Activated naive CD8-positive, alpha-beta T cell treated with anti-CD3 and anti-CD28 coated beads, Interleukin-2, amount 10 ng/mL, durations not matched to agents 7 days and 5 days (primary cell): ENCODE measurements at regions not wholly inside any gene's neighbourhood (a gene's known extent, or its start where the extent isn't known, plus 50 kb on each side); places are given as distances from the start of the nearest gene placed in this dataset.
"Not testable (repeated sequence)": the region's sequence is repeated elsewhere in the genome, so short reads cannot be mapped to it uniquely, and the experiment has no call there.

Experiments used
- ATAC-seq: fragments of 150-1000 bp; cut with Tn5 transposase; one replicate; pipeline ENCODE4 v1.10.0; 2021; ENCODE audit warnings: low read depth, moderate library complexity
- POLR2A ChIA-PET: fragments of 350-600 bp; sonication (Branson Sonifier 250); formaldehyde crosslinking; loops from one replicate; lab custom pipeline; 2021; ENCODE audit warnings: antibody characterized with exemption; lab: Charles Lee
- DNase-seq: peaks from one replicate; pipeline ENCODE4 v3.0.0; 2021
- H3K27ac Mint-ChIP-seq: one replicate; pipeline ENCODE4 v1.8.0; 2022; ENCODE audit warnings: mild to moderate bottlenecking, mixed read lengths
- H3K27me3 Mint-ChIP-seq: one replicate; pipeline ENCODE4 v1.8.0; 2022; ENCODE audit warnings: mild to moderate bottlenecking, moderate library complexity, mixed read lengths
- H3K36me3 Mint-ChIP-seq: one replicate; pipeline ENCODE4 v1.8.0; 2021; ENCODE audit warnings: mild to moderate bottlenecking, mixed read lengths
- H3K4me1 Mint-ChIP-seq: one replicate; pipeline ENCODE4 v1.8.0; 2021; ENCODE audit warnings: mixed read lengths
- H3K4me3 Mint-ChIP-seq: one replicate; pipeline ENCODE4 v1.8.0; 2022; ENCODE audit warnings: mild to moderate bottlenecking, moderate library complexity, mixed read lengths
- H3K9me3 Mint-ChIP-seq: one replicate; pipeline ENCODE4 v1.8.0; 2021; ENCODE audit warnings: mixed read lengths

DNA sequence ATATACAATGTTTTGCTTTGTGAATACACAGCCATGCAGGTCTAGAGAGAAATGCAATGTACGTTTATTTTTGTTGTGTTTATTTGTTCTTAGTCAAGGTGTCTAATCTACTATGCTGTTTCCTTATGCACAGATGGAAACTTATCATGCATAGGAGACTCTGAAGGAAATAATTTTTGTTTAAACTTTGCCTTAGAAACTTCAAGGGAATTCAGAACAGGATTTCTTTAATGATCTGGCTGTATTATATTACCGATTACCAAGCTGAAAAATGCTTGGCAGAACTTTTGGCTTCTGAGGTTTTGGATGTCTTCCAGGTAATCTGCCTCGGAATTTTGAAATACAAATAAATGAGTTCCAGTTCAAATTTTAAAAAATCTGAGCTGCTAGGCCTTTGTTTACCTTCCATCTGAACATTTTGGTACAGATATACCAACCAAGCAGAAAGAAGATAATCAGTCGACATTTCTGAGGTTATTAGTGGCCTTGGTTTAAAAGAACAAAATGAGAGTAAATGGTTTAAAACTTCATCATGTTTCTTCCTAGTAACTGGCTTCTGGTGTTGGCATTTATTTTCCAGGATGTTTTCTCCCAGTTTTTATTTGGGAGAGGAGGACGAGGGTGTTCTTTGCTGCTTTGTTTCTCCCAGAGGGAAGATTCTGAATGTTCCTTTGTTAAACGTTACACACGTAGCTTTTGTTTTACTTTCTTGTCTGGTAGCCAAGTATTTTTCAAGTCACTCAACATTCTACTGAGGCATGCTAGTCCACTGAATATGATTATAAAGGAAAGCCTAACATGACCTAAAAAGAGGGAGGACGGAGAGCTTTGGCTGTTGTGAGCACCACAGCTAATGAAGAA lies 421.8 kb upstream of the TBL1XR1 start:
- Mint-ChIP-seq H3K36me3 (peaks cover 5% of the 10 kb centered on the region), H3K27me3 (no peaks in the 10 kb centered on the region), H3K27ac (no peak overlapping the region), H3K9me3 (no peaks in the 10 kb centered on the region), H3K4me1 (peaks cover 10% of the 10 kb centered on the region), H3K4me3 (no peak overlapping the region)
- DNase-seq = no peak
- POLR2A ChIA-PET = no interaction called here
- no peak for ATAC-seq

DNA sequence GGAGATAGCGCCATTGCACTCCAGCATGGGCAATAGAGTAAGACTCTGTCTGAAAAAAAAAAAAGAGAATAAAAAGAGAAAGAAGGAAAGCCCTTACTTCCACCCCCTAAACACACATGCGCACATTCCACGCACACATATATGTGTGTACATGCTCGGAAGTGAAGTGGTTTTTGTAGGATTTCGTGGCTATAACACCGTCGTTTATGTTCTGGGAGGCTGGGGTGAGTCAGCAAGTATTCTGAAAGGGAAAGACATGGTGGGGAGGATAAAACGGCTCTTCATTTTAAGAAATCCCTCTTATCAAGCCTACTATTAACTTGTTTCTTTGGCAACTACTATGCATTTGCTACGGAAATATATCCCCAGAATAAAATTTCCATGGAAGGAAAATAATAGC lies 422.8 kb upstream of the TBL1XR1 start:
- POLR2A ChIA-PET = no interaction called here
- H3K27me3 Mint-ChIP-seq = no peaks in the 10 kb centered on the region
- H3K4me1 Mint-ChIP-seq = peaks cover 7% of the 10 kb centered on the region
- no peaks in the 10 kb centered on the region for H3K9me3 Mint-ChIP-seq
- ATAC-seq (no peak), DNase-seq (no peak)
- no peak overlapping the region for H3K27ac Mint-ChIP-seq
- no peak overlapping the region for H3K4me3 Mint-ChIP-seq
- H3K36me3 Mint-ChIP-seq = peaks cover 2% of the 10 kb centered on the region

DNA sequence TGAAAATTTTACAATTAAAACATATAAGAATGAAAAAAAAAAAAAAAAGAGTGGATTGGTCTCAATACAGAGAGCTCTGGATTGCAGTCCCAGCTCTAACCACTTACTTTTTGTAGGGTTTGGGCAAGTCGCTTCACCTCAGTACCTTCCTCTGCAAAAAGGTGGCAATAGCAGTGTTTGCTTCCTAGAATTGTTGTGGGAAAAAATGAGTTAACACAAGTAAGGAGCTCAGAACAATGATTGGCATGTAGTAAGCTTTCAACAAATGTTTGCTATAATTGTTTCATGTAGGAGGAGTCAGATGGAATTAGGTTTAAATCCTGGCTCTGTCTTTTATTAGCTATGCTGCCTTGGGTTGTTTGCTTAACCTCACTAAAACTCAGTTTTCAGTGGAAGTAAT lies 425.2 kb upstream of the TBL1XR1 start:
- no peak overlapping the region for H3K4me3 Mint-ChIP-seq
- H3K36me3 Mint-ChIP-seq = peaks cover 7% of the 10 kb centered on the region
- H3K27ac Mint-ChIP-seq = no peak overlapping the region
- ATAC-seq (no peak), DNase-seq (no peak)
- no peaks in the 10 kb centered on the region for H3K27me3 Mint-ChIP-seq
- POLR2A ChIA-PET = interaction anchor here (1.0 kb wide), 1 partner anchor 263 kb away, joined by 3 read pairs; no protein-coding TSS in a partner anchor
- H3K4me1 Mint-ChIP-seq = peaks cover 7% of the 10 kb centered on the region
- peaks cover 2% of the 10 kb centered on the region for H3K9me3 Mint-ChIP-seq

DNA sequence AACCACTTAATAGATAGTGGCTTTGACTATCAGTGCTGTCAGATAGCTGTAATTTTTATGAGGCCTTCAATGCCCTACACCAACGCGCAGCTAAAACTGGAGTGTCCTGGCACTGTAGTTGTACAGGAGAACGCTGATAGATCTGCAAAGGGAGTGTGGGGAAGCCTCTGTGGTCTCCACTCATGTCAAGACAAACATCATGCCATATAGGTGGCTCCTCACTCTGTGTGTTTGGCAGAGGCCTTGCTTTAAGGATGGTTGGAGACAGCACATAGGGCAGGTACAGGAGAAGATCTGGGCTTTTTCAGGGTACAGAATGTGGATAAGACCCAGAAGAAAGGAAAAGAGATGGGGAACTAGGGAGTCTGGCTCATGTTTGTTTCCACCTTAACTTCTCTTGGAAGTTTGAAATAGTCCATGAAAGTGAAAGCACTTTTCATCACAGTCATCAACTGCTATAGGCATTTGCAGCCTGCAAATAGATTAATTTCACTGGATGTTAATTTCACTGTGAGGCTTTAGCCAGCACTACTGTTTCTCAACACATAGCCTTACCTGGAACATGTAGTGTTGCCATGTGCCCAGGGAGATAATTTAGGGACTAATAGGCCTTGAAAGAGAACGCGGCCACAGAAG lies 425.8 kb upstream of the TBL1XR1 start:
- DNase-seq (no peak), ATAC-seq (no peak)
- Mint-ChIP-seq H3K4me3 (no peak overlapping the region), H3K27ac (no peak overlapping the region), H3K27me3 (no peaks in the 10 kb centered on the region), H3K36me3 (peaks cover 7% of the 10 kb centered on the region), H3K4me1 (peaks cover 9% of the 10 kb centered on the region), H3K9me3 (peaks cover 3% of the 10 kb centered on the region)
- POLR2A ChIA-PET = interaction anchor here (1.0 kb wide), 1 partner anchor 263 kb away, joined by 3 read pairs; no protein-coding TSS in a partner anchor

DNA sequence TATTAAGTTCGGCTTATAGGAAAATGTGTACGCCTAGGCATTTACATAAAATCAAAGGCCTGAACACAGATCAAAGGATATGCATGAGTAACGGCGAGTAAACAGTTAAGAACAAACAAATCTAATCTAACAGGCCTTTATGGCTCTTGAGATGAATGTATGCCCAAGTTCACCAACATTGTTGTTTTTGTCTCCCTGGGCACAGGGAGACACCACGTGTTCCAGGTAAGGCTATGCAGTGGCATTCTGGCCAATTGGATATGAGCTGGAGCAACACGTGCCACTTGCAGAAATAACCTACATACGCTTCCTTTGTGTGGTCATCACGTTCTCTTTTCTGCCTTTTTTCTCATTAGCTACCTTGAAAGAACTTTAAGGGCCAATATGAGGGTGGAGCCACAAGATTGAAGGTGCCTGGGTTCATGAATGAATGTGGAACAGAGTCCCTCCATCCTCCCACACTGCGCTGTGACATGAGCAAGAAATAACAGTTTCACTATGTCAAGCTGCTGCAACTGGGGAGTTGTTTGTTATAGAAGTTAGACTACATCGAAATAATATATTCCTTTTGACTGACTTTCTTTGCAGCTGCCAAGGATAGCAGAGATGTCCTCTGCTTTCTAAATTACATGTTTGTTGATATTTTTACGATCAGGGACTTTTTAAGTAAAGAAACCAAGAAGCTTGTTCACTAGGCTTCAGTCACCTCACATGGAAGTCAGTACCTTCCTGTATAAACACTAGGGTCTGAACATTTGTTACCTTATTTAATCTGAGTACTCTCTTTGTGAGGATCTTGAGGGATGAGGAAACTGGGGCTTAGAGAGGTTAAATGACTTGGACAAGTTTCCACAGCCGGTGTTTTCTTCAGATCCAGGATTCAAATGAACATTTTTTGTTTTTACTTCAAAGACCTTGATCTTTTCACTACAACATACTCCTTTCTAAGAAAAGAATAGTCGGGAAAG lies 427.5 kb upstream of the TBL1XR1 start:
- POLR2A ChIA-PET = interaction anchor here (0.6 kb wide), 1 partner anchor 245 kb away, joined by 3 read pairs; no protein-coding TSS in a partner anchor
- ATAC-seq (no peak), DNase-seq (no peak)
- Mint-ChIP-seq H3K27ac (no peak overlapping the region), H3K9me3 (peaks cover 9% of the 10 kb centered on the region), H3K27me3 (no peaks in the 10 kb centered on the region), H3K4me1 (peaks cover 12% of the 10 kb centered on the region), H3K4me3 (no peak overlapping the region), H3K36me3 (peaks cover 8% of the 10 kb centered on the region)

- peaks cover 9% of the 10 kb centered on the region for H3K9me3 Mint-ChIP-seq
- no peak for ATAC-seq
- H3K4me1 Mint-ChIP-seq = peaks cover 12% of the 10 kb centered on the region
- H3K27me3 Mint-ChIP-seq = no peaks in the 10 kb centered on the region
- H3K36me3 Mint-ChIP-seq = peaks cover 6% of the 10 kb centered on the region
- H3K27ac Mint-ChIP-seq = no peak overlapping the region
- POLR2A ChIA-PET = no interaction called here
- no peak for DNase-seq
- no peak overlapping the region for H3K4me3 Mint-ChIP-seq
These were observed 428.8 kb upstream of the TBL1XR1 start for GRCh38 chr3:177626045-177626444.

GRCh38 chr3:177628095-177628719 lies 430.9 kb upstream of the TBL1XR1 start:
- H3K4me3 Mint-ChIP-seq, H3K27ac Mint-ChIP-seq, POLR2A ChIA-PET, DNase-seq, H3K9me3 Mint-ChIP-seq, H3K27me3 Mint-ChIP-seq, H3K4me1 Mint-ChIP-seq, H3K36me3 Mint-ChIP-seq, ATAC-seq: not testable (repeated sequence)

DNA sequence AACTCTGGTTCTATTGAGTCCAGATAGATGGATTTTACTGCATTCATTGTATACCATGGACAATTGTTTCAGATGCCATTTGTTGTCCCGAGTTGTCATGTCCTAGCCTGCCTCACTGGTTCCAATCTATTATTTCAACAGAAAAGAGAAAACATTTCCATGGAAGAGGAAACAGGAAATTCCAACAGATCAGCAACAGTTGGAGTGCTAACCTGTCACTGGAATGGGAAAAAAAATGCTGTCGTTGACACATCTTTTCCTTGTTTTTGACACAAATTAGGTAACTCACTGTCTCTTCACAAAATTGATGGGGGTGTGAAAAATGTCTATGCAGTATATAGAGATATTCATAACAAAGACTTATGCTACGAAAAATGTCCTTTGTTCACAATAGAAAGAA lies 432.0 kb upstream of the TBL1XR1 start:
- H3K27ac Mint-ChIP-seq = no peak overlapping the region
- POLR2A ChIA-PET = no interaction called here
- ATAC-seq (no peak), DNase-seq (no peak)
- peaks cover 11% of the 10 kb centered on the region for H3K9me3 Mint-ChIP-seq
- no peaks in the 10 kb centered on the region for H3K27me3 Mint-ChIP-seq
- peaks cover 6% of the 10 kb centered on the region for H3K36me3 Mint-ChIP-seq
- H3K4me3 Mint-ChIP-seq = no peak overlapping the region
- H3K4me1 Mint-ChIP-seq = peaks cover 7% of the 10 kb centered on the region

- Mint-ChIP-seq H3K4me1 (peaks cover 1% of the 10 kb centered on the region), H3K9me3 (peaks cover 12% of the 10 kb centered on the region), H3K36me3 (peaks cover 7% of the 10 kb centered on the region), H3K4me3 (no peak overlapping the region), H3K27ac (no peak overlapping the region), H3K27me3 (no peaks in the 10 kb centered on the region)
- DNase-seq (no peak), ATAC-seq (no peak)
- POLR2A ChIA-PET = interaction anchor here (0.6 kb wide), 1 partner anchor 20 kb away, joined by 6 read pairs; no protein-coding TSS in a partner anchor
These were observed 436.5 kb upstream of the TBL1XR1 start for GRCh38 chr3:177633671-177634207.

- H3K27ac Mint-ChIP-seq, DNase-seq, H3K36me3 Mint-ChIP-seq, H3K9me3 Mint-ChIP-seq, H3K4me3 Mint-ChIP-seq, POLR2A ChIA-PET, H3K27me3 Mint-ChIP-seq, H3K4me1 Mint-ChIP-seq, ATAC-seq: not testable (repeated sequence)
These were observed 438.4 kb upstream of the TBL1XR1 start for GRCh38 chr3:177635601-177636106.

DNA sequence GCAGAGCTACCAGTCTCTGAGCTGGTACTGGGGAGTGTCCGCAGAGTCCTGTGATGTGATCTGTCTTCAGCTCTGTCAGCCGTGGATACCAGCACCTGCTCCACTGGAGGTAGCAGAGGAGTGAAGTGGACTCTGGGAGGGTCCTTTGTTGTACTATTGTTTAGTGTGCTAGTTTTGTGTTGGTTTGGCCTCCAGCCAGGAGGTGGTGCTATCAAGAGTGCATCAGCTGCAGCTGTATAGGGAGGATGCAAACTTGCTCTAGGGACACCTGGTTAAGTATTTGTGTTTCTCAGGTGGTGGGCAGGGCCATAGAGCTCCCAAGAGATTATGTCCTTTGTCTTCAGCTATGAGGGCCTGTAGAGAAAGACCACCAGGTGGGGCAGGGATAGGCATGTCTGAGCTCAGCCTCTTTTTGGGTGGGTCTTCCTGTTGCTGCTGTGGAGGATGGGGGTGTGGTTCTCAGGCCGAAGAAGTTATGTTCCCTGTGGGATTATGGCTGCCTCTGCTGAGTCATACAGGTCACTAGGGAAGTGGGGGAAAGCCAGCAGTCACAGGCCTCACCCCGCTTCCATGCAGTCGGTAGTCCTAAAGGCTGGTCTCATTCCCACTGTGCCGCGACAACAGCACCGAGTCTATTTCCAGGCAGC lies 443.2 kb upstream of the TBL1XR1 start:
- Mint-ChIP-seq H3K4me3 (no peak overlapping the region), H3K4me1 (peaks cover 25% of the 10 kb centered on the region), H3K36me3 (peaks cover 15% of the 10 kb centered on the region), H3K27ac (no peak overlapping the region), H3K27me3 (peaks cover 1% of the 10 kb centered on the region), H3K9me3 (peaks cover 8% of the 10 kb centered on the region)
- ATAC-seq (no peak), DNase-seq (no peak)
- POLR2A ChIA-PET = no interaction called here

DNA sequence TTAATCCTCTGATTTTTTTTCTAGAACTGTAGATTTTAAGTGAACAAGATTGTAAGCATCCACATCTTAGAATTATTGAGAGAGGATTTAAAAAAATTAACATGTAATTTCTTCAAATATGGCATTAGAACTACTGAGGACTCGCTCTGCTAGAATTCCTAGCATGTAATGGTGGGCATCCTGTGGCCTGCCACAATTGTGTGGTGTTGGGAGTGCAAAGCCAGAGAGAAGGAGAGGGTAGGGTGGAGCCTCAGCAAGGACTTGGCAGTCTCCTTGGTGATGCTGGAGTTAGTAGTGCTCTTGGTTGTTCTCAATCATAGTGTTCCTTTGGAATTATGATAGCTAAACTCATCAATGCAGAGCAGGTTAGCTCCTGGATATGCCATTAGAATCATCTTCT lies 443.9 kb upstream of the TBL1XR1 start:
- Mint-ChIP-seq H3K27me3 (peaks cover 1% of the 10 kb centered on the region), H3K4me1 (peaks cover 29% of the 10 kb centered on the region), H3K27ac (no peak overlapping the region), H3K36me3 (peaks cover 19% of the 10 kb centered on the region), H3K4me3 (no peak overlapping the region), H3K9me3 (peaks cover 6% of the 10 kb centered on the region)
- ATAC-seq = no peak
- POLR2A ChIA-PET = no interaction called here
- no peak for DNase-seq
